ENCODE measurements at regions not wholly inside any gene's neighbourhood (a gene's known extent, or its start where the extent isn't known, plus 50 kb on each side); places are given as distances from the start of the nearest gene placed in this dataset.

DNA sequence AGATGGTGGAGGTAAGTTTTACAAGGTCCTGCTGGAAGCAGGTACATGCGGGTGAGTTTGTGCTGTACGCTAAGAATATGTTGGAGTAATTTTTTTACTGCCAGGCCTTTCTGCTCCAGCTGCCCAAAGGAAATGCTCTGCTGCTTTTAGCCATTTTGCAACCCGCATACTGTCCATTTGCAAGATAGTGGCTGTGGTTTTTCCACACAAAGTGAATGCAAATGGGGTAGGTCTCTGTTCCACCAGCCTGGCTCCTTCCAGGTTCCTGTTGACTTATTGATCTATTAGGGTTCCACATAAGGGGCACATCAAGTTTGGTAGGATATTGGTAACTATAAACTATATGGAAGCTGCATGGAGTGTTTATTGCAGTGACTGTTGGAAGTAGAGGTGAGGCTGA lies 227.1 kb downstream of the SI start:
- TF ChIP-seq, protein P1, sequence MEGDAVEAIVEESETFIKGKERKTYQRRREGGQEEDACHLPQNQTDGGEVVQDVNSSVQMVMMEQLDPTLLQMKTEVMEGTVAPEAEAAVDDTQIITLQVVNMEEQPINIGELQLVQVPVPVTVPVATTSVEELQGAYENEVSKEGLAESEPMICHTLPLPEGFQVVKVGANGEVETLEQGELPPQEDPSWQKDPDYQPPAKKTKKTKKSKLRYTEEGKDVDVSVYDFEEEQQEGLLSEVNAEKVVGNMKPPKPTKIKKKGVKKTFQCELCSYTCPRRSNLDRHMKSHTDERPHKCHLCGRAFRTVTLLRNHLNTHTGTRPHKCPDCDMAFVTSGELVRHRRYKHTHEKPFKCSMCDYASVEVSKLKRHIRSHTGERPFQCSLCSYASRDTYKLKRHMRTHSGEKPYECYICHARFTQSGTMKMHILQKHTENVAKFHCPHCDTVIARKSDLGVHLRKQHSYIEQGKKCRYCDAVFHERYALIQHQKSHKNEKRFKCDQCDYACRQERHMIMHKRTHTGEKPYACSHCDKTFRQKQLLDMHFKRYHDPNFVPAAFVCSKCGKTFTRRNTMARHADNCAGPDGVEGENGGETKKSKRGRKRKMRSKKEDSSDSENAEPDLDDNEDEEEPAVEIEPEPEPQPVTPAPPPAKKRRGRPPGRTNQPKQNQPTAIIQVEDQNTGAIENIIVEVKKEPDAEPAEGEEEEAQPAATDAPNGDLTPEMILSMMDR (IDR thresholded peaks at IDR 0.05; ENCODE audit: borderline replicate concordance) = no peak
- DNase-seq = no peak
- intact Hi-C loops (cut with micrococcal nuclease) = no loop called here
- Histone ChIP-seq H3K9me3 (replicated peaks) (no peaks in the 10 kb centered on the region), H3K4me3 (no peak overlapping the region), H3K36me3 (no peaks in the 10 kb centered on the region), H3K27me3 (ENCODE audit: low read depth) (no peaks in the 10 kb centered on the region), H3K4me1 (no peaks in the 10 kb centered on the region), H3K27ac (replicated peaks) (no peak overlapping the region)

DNA sequence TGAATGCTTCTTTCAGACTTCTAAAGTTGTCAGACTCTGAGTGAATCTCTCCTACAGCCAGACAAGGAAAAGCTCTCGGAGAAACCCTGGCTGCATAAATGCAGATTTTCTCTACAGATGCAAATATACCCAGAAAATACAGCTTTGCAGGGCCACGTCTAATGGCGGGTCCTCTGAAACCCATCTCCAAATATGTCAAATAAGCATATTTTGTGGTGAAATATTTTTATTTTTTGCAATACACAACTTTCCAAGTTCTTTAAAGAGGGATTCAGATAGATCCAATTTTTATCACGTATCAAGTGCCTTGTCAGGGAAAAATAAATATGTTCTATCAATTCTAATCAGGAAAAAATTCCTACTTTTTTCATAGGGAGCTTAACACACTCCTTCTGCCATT lies 229.4 kb downstream of the SI start:
- DNase-seq = no peak
- H3K27me3 ChIP-seq (ENCODE audit: low read depth) = no peaks in the 10 kb centered on the region
- intact Hi-C loops (cut with micrococcal nuclease) = no loop called here
- TF ChIP-seq, protein P1 (IDR thresholded peaks at IDR 0.05; ENCODE audit: borderline replicate concordance) = no peak
- H3K9me3 ChIP-seq (replicated peaks) = no peaks in the 10 kb centered on the region
- no peak overlapping the region for H3K4me3 ChIP-seq
- H3K36me3 ChIP-seq = no peaks in the 10 kb centered on the region
- no peaks in the 10 kb centered on the region for H3K4me1 ChIP-seq
- no peak overlapping the region for H3K27ac ChIP-seq (replicated peaks)

DNA sequence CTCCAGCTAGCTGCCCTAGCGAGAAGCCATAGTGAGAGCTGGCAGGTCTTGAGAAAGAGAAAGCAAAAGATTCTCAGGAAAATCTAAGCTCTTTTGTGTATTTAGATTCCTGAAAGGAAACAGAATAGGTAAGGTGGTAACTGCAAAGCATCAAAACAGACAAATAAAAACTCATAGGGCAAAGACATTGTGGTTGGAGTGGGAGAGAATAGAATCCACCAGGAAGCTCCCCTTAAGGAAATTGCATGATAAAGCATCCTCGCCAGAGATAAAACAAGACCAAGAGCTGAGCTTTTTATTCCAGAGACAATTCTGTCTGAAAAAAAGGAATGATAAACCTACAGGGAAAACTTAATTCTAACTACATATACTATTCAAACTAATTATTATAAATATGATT lies 232.6 kb downstream of the SI start:
- no peaks in the 10 kb centered on the region for H3K27me3 ChIP-seq (ENCODE audit: low read depth)
- TF ChIP-seq, protein P1 (IDR thresholded peaks at IDR 0.05; ENCODE audit: borderline replicate concordance) = no peak

DNA sequence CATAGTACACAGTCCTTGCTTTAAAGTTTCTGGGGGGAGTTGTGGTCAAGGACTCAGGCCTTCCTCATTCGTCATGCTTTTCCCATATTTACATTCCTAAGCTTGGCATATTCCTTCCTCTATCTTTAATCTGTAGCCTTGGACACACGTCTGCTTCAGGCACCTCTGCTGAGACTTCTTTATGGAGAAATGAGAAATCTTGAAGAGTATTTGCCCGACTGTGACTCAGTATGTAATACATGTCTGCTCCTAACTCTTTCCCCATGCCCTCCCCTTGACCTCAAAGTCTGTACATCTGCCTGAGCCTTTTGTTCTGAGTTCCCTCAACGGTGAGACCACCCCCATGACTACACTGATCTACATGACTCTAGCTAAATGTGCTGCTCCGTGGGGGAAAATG lies 246.1 kb downstream of the SI start:
- no peak overlapping the region for H3K4me3 ChIP-seq
- no peaks in the 10 kb centered on the region for H3K36me3 ChIP-seq
- H3K4me1 ChIP-seq = no peaks in the 10 kb centered on the region
- H3K27me3 ChIP-seq (ENCODE audit: low read depth) = no peaks in the 10 kb centered on the region
- TF ChIP-seq, protein P1 (IDR thresholded peaks at IDR 0.05; ENCODE audit: borderline replicate concordance) = no peak
- H3K27ac ChIP-seq (replicated peaks) = no peak overlapping the region
- H3K9me3 ChIP-seq (replicated peaks) = no peaks in the 10 kb centered on the region
- intact Hi-C loops (cut with micrococcal nuclease) = no loop called here
- no peak for DNase-seq

More for the DNA sequence above, 232.6 kb downstream of the SI start:
- Histone ChIP-seq H3K4me1 (no peaks in the 10 kb centered on the region), H3K4me3 (no peak overlapping the region), H3K9me3 (replicated peaks) (no peaks in the 10 kb centered on the region), H3K27ac (replicated peaks) (no peak overlapping the region), H3K36me3 (no peaks in the 10 kb centered on the region)
- DNase-seq = no peak
- intact Hi-C loops (cut with micrococcal nuclease) = no loop called here

DNA sequence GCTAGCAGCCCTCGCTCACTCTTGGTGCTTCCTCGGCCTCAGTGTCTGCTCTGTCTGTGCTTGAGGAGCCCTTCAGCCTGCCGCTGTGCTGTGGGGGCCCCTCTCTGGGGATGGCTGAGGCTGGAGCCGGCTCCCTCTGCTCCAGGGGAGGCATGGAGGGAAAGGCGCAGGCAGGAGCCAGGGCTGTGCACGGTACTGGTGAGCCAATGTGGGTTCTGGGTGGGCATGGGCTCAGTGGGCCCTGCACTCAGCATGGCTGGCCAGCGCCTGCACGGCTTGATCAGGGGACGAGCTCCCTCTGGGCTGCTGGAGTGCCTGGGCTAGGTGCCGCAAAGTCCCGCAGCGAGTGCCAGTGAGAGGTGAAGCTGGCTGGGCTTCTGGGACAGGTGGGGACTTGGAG lies 260.0 kb downstream of the SI start:
- H3K36me3 ChIP-seq = no peaks in the 10 kb centered on the region
- peaks cover 16% of the 10 kb centered on the region for H3K9me3 ChIP-seq (replicated peaks)
- TF ChIP-seq, protein P1 (IDR thresholded peaks at IDR 0.05; ENCODE audit: borderline replicate concordance) = no peak
- no peaks in the 10 kb centered on the region for H3K4me1 ChIP-seq
- intact Hi-C loops (cut with micrococcal nuclease) = no loop called here
- H3K27ac ChIP-seq (replicated peaks) = no peak overlapping the region
- H3K4me3 ChIP-seq = no peak overlapping the region
- DNase-seq = no peak
- H3K27me3 ChIP-seq (ENCODE audit: low read depth) = no peaks in the 10 kb centered on the region

DNA sequence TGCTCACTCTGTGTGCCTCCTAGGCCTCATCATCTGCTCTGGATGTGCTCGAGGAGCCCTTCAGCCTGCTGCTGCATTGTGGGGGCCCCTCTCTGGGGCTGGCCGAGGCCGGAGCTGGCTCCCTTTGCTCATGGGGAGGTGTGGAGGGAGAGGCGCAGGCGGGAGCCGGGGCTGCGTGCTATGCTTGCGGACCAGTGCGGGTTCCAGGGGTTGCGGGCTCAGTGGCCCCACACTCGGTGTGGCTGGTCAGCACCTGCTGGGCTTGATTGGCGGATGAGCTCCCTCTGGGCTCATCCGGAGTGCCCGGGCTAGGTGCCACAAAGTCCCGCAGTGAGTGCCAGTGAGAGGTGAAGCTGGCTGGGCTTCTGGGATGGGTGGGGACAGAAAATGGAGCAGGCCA lies 264.2 kb downstream of the SI start:
- H3K4me3 ChIP-seq = no peak overlapping the region
- peaks cover 16% of the 10 kb centered on the region for H3K9me3 ChIP-seq (replicated peaks)
- intact Hi-C loops (cut with micrococcal nuclease) = no loop called here
- no peaks in the 10 kb centered on the region for H3K36me3 ChIP-seq
- TF ChIP-seq, protein P1 (IDR thresholded peaks at IDR 0.05; ENCODE audit: borderline replicate concordance) = no peak
- DNase-seq = no peak
- H3K4me1 ChIP-seq = no peaks in the 10 kb centered on the region
- H3K27me3 ChIP-seq (ENCODE audit: low read depth) = no peaks in the 10 kb centered on the region
- no peak overlapping the region for H3K27ac ChIP-seq (replicated peaks)
